ENCODE measurements at regions not wholly inside any gene's neighbourhood (a gene's known extent, or its start where the extent isn't known, plus 50 kb on each side); places are given as distances from the start of the nearest gene placed in this dataset.
"Not testable (repeated sequence)": the region's sequence is repeated elsewhere in the genome, so short reads cannot be mapped to it uniquely, and the experiment has no call there.

GRCh38 chr2:66170744-66171330 lies 264.1 kb upstream of the MEIS1 start:
- DNase-seq = no peak

GRCh38 chr2:66169076-66169475 lies 265.8 kb upstream of the MEIS1 start:
- DNase-seq = no peak

DNA sequence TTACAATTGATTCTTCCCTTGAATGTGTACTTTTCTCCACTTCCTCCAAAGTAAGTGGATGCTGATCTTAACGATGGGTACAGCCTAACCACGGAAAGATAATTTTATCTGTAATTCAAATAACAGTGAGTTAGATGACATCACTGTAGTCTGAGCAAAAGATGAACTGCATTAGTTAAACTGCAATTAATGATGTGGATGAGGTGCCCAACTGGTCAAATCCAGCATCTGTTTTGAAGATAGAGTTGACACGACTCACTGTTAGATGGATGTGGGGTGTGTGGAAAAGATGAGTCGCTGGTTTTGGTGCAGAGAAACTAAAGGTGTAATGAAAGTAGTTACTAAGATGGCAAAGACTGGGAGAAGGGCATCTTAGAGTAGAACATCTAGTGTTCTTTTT lies 270.5 kb upstream of the MEIS1 start:
- no peak for DNase-seq

- no peak for DNase-seq
These were observed 278.8 kb upstream of the MEIS1 start for GRCh38 chr2:66156171-66156570.

GRCh38 chr2:66153941-66154340 lies 281.0 kb upstream of the MEIS1 start:
- DNase-seq = no peak

DNA sequence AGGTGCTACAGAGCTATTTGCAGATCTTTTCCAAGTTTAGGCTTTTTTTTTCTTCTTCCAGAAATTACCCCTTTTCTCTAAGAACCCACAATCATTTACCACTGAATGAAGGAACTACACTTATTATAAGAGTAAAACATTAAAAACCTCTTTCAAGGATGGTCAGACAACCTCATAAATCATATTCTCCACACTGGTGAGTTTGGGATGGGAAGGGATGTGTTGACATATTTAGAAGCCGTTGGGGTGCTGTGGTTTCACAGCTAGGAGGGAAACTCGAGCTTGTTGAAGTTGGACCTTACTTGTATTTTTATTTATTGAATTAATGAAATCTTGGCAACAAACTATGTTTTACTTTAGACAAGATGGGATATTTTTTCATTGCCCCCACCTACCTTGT lies 289.4 kb upstream of the MEIS1 start:
- no peak for DNase-seq

- DNase-seq = not testable (repeated sequence)
These were observed 290.6 kb upstream of the MEIS1 start for GRCh38 chr2:66144324-66144723.

DNA sequence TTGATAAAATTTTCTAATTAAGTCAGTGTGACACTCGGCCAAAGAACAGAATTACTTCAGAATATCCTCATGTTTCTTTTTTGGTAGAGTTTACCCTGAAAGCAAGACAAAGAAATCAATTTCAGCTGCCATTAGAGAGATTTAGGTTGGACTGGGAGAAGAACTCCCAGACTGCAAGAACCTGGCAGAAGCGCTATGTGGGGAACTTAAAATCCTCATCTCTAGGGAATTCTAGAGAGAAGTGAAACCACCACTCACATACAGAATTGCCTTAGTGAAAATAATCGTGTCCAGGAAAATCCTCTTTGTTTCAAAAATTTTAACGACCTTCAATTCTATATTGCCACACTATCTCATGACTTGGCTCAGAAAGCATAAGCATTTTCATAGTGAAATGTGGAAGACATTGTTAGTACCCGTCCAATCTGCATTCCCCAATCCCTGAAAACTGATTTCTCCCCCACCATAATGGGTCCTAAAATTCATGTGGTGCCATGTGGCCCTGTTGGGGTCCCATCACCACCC lies 297.3 kb upstream of the MEIS1 start:
- DNase-seq = no peak

GRCh38 chr2:66134138-66134701 lies 300.7 kb upstream of the MEIS1 start:
- DNase-seq = no peak

DNA sequence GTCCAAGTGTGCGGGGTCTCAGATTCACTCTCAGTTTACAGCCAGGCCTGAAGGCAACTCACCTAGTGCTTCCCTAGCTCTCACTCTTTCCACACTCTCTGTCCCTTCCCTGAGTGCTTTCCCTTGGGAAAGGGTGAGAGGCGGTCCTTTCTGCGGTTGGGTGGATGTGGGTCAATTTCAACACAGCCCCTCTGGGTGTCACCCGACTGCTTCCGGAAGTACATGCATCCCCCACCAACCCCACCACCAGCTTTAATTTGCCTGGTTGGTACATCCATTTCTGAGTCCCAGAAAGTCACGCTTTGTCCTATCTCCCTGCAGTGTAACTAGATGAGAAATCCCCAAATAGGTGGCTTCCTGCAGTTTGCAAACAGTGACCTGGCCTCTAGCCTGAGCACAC lies 307.3 kb upstream of the MEIS1 start:
- no peak for DNase-seq

DNA sequence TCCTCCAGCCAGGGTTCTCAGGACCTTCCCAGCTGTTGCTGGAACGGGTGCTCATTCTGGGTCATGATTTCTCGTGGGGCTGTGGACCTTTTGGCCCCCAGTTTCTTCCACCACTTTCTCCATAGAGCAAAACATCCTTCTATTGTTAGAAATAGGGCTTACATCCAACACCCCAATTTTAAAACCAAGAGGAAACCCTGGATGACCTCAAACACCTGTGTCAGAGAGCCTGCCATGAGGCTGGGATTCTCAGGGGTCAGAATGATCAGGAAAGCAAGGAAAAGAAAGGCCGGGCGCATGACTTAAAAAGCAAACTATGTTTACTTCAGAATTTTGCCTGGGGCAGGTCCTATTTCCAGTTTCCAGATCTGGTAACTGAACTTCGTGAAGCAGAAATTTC lies 307.9 kb upstream of the MEIS1 start:
- no peak for DNase-seq

DNA sequence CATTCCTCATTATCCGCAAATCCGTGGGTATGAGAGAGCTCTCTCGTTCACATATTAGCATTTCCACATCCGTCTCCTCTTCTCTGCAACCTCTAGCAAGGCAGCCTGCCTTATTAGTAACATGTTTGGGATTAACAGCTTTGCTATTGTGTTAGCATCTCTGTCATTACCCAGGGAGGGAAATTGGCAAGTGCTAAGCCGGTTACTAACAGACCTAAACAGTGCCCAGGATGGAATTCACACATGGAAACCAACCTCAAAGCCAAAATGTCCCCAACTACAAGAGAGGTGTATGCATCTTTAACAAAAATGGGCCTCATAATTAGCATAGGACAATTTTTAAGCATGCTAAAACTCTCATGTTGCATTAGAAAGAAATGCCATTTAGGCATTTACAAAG lies 309.0 kb upstream of the MEIS1 start:
- DNase-seq = no peak

DNA sequence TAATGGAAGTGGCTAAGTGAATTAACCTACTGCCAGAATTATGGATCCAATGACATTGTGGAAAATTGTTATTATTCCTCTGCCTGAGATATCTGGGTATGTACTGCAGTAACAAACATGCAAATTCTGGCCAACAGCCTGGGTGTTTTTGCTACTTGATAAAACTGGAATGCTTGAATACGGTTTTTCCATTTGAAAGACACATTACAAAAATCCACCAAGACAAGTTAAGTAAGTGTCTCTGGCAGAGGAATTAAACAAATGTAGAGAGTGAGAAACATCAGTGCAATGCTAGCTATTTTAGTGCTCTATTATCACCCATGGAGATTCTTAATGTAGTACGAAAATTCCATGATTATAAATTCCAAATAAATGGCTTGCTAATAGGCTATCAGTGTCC lies 312.4 kb upstream of the MEIS1 start:
- no peak for DNase-seq

DNA sequence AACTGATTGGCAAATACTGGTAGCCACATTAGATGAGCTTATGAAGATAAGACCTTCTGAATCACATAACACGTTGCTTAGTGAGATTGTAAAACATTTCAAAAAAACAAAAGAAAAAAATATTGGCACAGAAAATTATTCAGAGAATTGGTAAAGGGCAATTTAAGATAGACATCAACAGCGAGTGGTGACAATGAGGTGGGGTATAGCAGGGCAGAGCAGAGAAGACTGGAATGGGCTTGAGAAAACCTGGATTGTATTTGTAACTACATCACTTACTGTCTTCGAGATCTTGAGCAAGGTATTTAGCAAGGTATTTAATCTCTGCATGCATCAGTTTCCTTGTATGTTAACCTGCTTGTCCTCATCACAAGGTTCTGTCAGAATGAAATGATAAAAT lies 313.0 kb upstream of the MEIS1 start:
- no peak for DNase-seq

DNA sequence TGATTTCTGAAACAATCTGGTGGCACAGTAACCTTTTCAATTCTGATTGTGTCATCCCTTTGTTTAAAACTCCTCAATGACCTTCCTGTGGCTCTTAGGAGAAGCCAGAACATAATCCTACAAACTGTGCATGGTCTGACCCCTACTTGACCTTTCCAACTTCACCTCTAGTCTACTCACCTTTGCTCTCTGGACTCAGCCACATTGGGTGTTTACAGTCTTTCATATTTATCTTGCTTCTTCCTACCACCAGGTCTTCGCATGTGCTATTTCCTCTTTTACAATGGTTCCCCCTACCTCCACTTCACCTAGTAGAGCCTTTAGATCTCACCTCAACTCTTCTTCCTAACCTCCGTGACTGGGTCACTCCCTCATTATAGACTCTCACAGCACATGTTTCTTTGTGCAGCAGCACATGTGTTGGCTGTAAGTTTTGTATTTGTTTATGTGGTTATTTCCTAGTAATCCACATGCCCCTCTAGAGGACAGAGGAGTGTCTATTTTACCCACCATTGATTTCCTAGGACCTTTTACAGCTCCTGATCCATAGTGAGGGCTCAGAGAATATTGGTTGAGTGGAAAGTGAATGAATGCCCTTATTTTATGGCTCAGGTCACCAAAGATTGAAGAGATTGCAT lies 320.8 kb upstream of the MEIS1 start:
- DNase-seq = no peak

DNA sequence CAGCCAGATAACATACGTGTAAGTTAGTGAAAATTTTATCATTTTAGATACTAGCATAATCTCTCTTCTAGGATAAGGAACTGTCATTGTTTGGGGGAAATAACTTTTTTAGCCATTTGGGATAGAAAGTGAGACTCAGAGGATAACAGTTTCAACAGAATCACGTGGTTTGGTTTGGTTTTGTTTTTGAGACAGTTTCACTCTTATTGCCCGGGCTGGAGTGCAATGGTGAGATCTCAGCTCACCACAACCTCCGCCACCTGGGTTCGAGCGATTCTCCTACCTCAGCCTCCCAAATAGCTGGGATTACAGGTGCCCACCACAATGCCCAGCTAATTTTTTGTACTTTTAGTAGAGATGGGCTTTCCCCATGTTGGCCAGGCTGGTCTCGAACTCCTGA lies 323.2 kb upstream of the MEIS1 start:
- DNase-seq = no peak

- no peak for DNase-seq
These were observed 324.3 kb upstream of the MEIS1 start for GRCh38 chr2:66110608-66111007.

GRCh38 chr2:66110086-66110485 lies 324.8 kb upstream of the MEIS1 start:
- no peak for DNase-seq

DNA sequence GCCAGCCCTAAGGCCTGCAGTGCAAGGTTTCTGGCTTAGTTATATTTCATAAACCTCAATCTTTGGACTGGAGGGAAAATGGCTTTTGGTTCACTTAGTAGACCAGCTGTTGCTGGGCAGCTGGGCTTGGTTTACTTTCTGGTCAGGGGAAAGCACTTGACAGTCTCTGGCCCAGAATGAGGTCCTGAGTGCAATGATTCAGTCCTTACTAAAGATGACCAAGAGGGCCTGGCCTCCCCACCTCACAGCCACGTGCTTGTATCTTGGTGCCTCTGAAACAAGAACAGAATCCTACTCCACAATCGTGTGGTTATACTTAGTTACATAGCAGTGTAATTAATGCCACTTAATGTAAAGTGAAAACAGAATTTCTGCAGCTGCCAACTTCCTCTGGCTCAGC lies 325.5 kb upstream of the MEIS1 start:
- DNase-seq = no peak

DNA sequence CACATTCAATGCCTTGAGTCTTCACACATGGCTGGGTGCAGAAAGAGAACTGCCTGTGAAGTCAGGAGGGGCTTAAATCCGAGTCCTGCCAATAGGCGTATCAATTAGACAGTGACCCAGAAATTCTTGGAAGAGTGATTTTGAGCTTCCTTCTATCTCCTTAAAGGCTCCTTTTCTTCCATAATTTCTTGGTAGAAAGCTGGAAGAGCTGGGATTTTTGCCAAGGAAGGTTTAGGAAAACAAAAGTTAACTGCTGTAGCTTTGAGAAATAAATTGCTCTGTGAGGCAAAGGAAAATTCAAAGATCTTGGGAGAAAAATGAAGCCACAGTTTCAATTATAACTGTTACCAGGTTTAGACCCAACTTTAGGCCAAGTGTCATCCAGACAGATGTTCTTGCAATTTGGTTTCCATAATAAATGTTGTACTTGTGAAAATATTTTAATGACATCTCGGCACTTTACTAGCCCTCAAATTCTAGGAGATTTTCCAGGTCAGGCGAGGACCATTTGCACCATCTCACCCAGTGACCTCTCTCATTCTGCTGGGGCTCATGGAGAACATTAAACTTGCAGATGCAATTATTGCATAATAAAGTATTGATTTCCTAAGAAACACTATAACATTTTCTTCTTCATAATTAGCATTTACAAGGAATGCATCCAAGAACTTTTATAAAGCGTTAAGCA lies 329.7 kb upstream of the MEIS1 start:
- DNase-seq = no peak

DNA sequence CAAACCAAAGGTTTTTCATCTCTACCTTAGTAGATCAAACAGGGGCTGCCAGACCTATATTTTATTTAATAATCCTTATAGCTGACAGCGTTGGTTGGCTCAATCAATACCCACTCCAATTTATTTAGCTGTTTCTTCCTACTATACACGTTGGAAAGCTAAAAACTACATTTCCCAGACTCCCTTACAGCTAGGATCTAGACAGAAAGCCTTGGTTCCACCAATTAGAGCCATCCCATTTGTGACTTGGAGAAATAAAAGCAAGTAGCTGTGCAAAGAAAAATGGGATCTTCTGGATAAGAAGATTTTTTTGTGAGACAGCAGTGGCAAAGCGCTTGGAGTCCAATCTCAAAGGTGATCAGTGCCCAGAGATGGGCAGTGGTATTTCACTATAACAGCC lies 331.3 kb upstream of the MEIS1 start:
- no peak for DNase-seq

DNA sequence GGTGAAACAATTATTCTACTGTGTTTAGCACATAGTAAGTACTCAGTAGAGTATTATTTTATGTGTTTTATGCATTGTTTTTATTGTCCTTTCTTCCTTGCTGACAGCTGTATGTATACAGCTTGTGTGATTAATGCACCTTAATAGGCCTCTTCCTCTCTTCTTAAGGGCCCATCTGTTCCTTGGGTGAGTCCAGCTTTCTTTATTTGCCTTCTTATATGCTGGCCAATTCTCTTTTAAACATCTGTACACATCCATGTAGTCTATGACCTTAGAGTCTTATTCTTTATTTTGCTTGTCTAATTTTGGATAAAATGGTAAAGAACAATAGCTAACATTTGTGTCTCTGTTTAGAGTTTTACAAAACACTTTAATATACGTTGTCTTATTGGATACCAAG lies 333.7 kb upstream of the MEIS1 start:
- no peak for DNase-seq

DNA sequence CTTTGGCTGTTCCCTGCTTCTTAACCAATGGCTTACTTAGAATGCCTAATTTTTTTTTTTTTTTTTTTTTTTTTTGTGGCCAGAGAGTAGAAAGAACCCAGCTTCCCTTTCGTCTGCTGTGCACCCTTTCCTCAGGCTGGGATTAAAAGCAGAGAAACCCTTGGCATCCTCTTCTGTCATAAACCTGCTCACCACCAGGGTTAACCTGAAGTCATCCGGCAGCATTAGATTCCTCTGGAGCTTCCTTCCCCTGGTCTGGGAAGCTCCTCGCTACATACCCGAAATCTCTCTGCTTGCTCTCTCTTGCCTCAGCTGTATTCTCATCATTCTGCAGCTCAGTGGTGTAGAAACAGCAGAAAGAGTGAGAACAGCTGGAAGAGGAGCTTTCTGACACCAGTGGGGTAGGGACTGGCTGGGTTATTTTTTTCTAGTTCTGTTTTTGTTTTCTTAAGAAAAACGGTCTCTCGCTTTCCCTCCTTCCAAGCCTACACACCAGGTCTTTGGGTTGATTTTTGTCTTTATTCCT lies 339.0 kb upstream of the MEIS1 start:
- no peak for DNase-seq

GRCh38 chr2:66094689-66095088 lies 340.2 kb upstream of the MEIS1 start:
- not testable (repeated sequence) for DNase-seq
